ENCODE measurements at regions not wholly inside any gene's neighbourhood (a gene's known extent, or its start where the extent isn't known, plus 50 kb on each side); places are given as distances from the start of the nearest gene placed in this dataset.

DNA sequence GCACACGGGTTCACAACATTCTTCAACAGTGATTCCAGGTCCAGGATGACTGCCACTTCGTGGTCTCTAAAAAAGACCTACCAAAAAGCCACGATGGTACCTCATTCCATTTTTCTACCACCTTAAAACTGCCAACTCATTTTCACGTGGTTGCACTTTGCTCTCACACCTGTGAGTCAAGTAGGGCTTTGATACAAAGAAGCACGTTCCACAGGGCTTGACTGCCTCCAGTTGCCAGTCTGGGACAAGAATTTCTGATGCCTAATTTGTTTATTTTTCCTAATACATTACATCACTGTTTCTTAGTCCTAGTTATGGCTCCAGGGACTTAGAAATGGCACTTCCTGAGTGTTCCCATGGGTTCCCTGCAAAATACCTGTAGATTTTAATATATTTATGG lies 911.6 kb upstream of the EEF2KMT start:
- 40 to 44% methylated on average over 5 of the region's 5 CpGs for WGBS, 2 donors
- Histone ChIP-seq H3K4me3 (ENCODE audit: low read depth in 1 of 2, low read length in 2 of 2) (no peak overlapping the region), H3K27ac (ENCODE audit: low read depth in 2 of 2, low read length in 1 of 2) (no peak overlapping the region), H3K4me1 (ENCODE audit: control insufficient read depth in 2 of 2, insufficient read depth in 2 of 2, low read length in 1 of 2) (no peaks in the 10 kb centered on the region), H3K27me3 (ENCODE audit: control insufficient read depth in 1 of 2, insufficient read depth in 2 of 2, low read length in 2 of 2) (peaks cover 0 to 2% of the 10 kb centered on the region in 2 donors), H3K36me3 (ENCODE audit: control insufficient read depth in 2 of 2, insufficient read depth in 2 of 2, low read length in 1 of 2) (no peaks in the 10 kb centered on the region), H3K9me3 (ENCODE audit: control insufficient read depth in 2 of 2, insufficient read depth in 1 of 2, low read depth in 1 of 2, low read length in 1 of 2) (no peaks in the 10 kb centered on the region)

DNA sequence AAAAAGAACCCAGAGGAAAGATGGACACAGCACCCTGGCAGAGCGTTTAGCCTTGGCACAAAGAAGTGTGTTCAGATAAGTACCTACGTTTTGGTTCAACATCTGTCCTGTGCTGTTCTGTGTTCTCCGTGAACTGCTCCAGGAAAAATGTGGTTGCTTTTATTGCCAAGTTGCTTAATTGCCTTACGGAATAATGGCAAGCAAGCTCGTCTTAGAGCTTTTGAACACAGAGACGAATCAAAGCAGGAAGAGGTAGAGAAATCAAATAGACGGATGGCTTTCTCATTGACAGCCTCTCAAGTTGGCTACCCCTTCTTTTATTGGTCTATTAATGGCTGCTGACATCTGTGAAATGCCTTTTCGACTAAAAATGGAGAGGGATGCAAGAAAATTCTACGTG lies 911.1 kb upstream of the EEF2KMT start:
- no peaks in the 10 kb centered on the region for H3K36me3 ChIP-seq (ENCODE audit: control insufficient read depth in 2 of 2, insufficient read depth in 2 of 2, low read length in 1 of 2)
- H3K9me3 ChIP-seq (ENCODE audit: control insufficient read depth in 2 of 2, insufficient read depth in 1 of 2, low read depth in 1 of 2, low read length in 1 of 2) = no peaks in the 10 kb centered on the region
- H3K27ac ChIP-seq (ENCODE audit: low read depth in 2 of 2, low read length in 1 of 2) = no peak overlapping the region
- H3K4me3 ChIP-seq (ENCODE audit: low read depth in 1 of 2, low read length in 2 of 2) = no peak overlapping the region
- H3K27me3 ChIP-seq (ENCODE audit: control insufficient read depth in 1 of 2, insufficient read depth in 2 of 2, low read length in 2 of 2) = peaks cover 0 to 2% of the 10 kb centered on the region in 2 donors
- H3K4me1 ChIP-seq (ENCODE audit: control insufficient read depth in 2 of 2, insufficient read depth in 2 of 2, low read length in 1 of 2) = no peaks in the 10 kb centered on the region
- 38 to 39% methylated on average over 9 of the region's 9 CpGs for WGBS, 2 donors

DNA sequence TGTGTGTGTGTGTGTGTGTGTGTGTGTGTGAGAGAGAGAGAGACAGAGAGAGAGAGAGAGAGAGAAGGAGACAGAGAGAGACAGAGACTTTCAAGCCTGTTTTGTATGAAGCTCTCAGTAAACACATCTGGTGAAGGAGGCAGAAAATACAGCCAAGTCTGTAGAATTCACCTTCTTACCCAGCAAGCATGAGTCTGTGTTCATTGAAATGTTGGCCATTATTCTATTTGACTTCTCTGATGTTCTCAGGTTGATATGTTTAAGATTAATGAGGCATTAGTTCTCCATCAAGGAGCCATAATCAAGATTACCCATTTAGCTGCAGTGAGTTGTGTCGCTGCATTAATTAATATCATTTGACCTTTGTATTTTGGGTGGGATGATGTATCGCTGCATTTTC lies 895.8 kb upstream of the EEF2KMT start:
- Histone ChIP-seq H3K27me3 (ENCODE audit: control insufficient read depth in 1 of 2, insufficient read depth in 2 of 2, low read length in 2 of 2) (no peaks in the 10 kb centered on the region), H3K9me3 (ENCODE audit: control insufficient read depth in 2 of 2, insufficient read depth in 1 of 2, low read depth in 1 of 2, low read length in 1 of 2) (no peaks in the 10 kb centered on the region), H3K4me1 (ENCODE audit: control insufficient read depth in 2 of 2, insufficient read depth in 2 of 2, low read length in 1 of 2) (no peaks in the 10 kb centered on the region), H3K36me3 (ENCODE audit: control insufficient read depth in 2 of 2, insufficient read depth in 2 of 2, low read length in 1 of 2) (no peaks in the 10 kb centered on the region), H3K4me3 (ENCODE audit: low read depth in 1 of 2, low read length in 2 of 2) (no peak overlapping the region), H3K27ac (ENCODE audit: low read depth in 2 of 2, low read length in 1 of 2) (no peak overlapping the region)
- 86 to 95% methylated on average over 2 of the region's 2 CpGs for WGBS, 2 donors

DNA sequence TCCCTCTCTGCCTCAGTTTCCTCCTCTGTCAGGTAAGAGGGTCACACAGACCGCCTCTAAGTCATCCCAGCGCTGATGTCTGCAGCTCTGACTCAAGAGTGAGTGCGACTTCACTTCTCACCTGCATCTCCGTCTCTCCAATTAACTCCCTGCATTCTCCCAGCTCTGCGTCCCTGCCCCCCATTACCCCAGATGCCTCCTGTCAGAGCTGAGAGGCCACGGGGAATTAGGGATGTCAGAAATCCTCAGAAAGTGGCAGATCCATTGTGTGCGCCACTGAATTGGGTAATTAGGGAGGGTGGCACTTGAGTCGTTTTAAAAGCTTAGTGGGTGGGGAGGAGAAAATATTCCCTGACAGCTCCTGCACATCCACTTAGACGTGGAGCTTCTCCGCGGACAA lies 885.4 kb upstream of the EEF2KMT start:
- Histone ChIP-seq H3K4me3 (ENCODE audit: low read depth in 1 of 2, low read length in 2 of 2) (no peak overlapping the region), H3K27ac (ENCODE audit: low read depth in 2 of 2, low read length in 1 of 2) (no peak overlapping the region)
- WGBS, 2 donors = 37 to 40% methylated on average over 11 of the region's 11 CpGs

DNA sequence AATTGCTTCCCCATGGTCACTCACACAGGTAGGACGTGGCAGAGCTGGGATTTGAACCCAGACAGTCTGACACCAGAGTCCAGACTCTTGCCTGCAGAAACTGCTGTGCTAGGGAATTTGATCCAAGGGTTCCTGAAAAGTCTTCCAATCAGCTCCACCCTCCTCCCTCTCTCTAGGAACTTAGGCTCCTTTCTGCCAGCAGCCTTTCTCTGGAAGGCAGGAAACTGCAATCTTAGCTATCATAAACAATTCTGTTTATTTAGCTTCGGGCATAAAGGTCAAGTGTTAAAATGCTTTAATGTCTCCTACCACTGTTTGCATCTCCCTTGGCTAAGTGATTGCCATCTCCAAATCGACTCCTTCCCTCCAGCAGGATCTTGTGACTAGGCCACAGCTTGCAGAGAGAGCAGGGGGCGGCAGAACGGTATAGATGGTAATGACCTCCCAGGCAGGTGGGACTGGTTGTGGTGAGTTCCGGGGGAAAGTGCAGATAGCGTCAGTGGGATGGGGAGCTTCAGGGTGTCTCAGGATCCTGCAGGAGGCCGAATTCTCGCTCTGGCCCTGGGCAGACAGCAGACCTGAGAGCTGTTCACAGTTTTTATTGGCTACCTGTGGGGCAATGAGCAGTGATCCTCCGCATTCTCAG lies 882.4 kb upstream of the EEF2KMT start:
- H3K36me3 ChIP-seq (ENCODE audit: control insufficient read depth in 2 of 2, insufficient read depth in 2 of 2, low read length in 1 of 2) = no peaks in the 10 kb centered on the region
- no peaks in the 10 kb centered on the region for H3K27me3 ChIP-seq (ENCODE audit: control insufficient read depth in 1 of 2, insufficient read depth in 2 of 2, low read length in 2 of 2)
- H3K9me3 ChIP-seq (ENCODE audit: control insufficient read depth in 2 of 2, insufficient read depth in 1 of 2, low read depth in 1 of 2, low read length in 1 of 2) = no peaks in the 10 kb centered on the region
- no peak overlapping the region for H3K27ac ChIP-seq (ENCODE audit: low read depth in 2 of 2, low read length in 1 of 2)
- H3K4me3 ChIP-seq (ENCODE audit: low read depth in 1 of 2, low read length in 2 of 2) = no peak overlapping the region
- no peaks in the 10 kb centered on the region for H3K4me1 ChIP-seq (ENCODE audit: control insufficient read depth in 2 of 2, insufficient read depth in 2 of 2, low read length in 1 of 2)
- 28 to 35% methylated on average over 10 of the region's 10 CpGs for WGBS, 2 donors

More for the DNA sequence above, 885.4 kb upstream of the EEF2KMT start:
- Histone ChIP-seq H3K27me3 (ENCODE audit: control insufficient read depth in 1 of 2, insufficient read depth in 2 of 2, low read length in 2 of 2) (no peaks in the 10 kb centered on the region), H3K9me3 (ENCODE audit: control insufficient read depth in 2 of 2, insufficient read depth in 1 of 2, low read depth in 1 of 2, low read length in 1 of 2) (no peaks in the 10 kb centered on the region), H3K4me1 (ENCODE audit: control insufficient read depth in 2 of 2, insufficient read depth in 2 of 2, low read length in 1 of 2) (no peaks in the 10 kb centered on the region), H3K36me3 (ENCODE audit: control insufficient read depth in 2 of 2, insufficient read depth in 2 of 2, low read length in 1 of 2) (no peaks in the 10 kb centered on the region)

DNA sequence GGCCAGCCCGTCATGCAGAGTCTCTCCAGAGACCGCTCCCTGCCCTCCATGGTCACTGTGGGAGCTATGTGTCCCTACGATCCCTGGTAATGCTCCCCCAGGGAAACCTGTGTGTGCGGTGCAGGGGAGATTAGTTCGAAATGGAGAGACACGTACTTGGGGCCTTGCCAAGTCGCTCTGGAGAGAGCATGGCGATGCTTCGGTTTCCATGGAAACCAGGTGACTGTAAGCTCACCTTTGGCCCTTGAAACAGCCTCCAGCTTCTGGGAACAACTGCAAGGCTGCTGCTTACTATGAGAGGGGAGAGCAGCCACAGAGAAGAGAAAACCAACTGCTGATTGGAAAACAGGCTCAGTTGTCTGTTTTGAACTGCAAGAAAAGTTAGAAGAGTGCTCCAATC lies 879.7 kb upstream of the EEF2KMT start:
- Histone ChIP-seq H3K27ac (ENCODE audit: low read depth in 2 of 2, low read length in 1 of 2) (no peak overlapping the region), H3K9me3 (ENCODE audit: control insufficient read depth in 2 of 2, insufficient read depth in 1 of 2, low read depth in 1 of 2, low read length in 1 of 2) (no peaks in the 10 kb centered on the region), H3K27me3 (ENCODE audit: control insufficient read depth in 1 of 2, insufficient read depth in 2 of 2, low read length in 2 of 2) (no peaks in the 10 kb centered on the region), H3K36me3 (ENCODE audit: control insufficient read depth in 2 of 2, insufficient read depth in 2 of 2, low read length in 1 of 2) (no peaks in the 10 kb centered on the region), H3K4me1 (ENCODE audit: control insufficient read depth in 2 of 2, insufficient read depth in 2 of 2, low read length in 1 of 2) (no peaks in the 10 kb centered on the region), H3K4me3 (ENCODE audit: low read depth in 1 of 2, low read length in 2 of 2) (no peak overlapping the region)
- 49 to 57% methylated on average over 9 of the region's 9 CpGs for WGBS, 2 donors

DNA sequence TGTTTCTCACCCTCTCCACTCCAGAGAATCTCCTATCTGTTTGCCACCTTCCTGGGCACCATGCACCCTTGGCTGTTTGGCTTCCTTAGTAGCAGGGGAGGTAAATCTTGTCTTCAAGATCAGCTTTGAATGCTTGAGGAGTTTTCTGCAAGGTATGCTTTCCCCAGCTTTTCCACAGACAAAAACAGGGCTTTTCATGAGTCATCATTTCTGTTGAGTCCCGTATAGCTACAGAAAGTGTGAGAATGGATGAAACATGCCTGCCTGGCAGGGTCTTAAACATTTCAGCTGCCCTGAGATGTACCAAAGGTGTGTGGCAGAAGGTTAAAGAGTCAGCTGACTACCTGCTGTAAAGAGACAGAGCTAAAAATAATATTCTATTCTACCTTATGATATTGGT lies 875.2 kb upstream of the EEF2KMT start:
- Histone ChIP-seq H3K27ac (ENCODE audit: low read depth in 2 of 2, low read length in 1 of 2) (no peak overlapping the region), H3K9me3 (ENCODE audit: control insufficient read depth in 2 of 2, insufficient read depth in 1 of 2, low read depth in 1 of 2, low read length in 1 of 2) (no peaks in the 10 kb centered on the region), H3K4me1 (ENCODE audit: control insufficient read depth in 2 of 2, insufficient read depth in 2 of 2, low read length in 1 of 2) (no peaks in the 10 kb centered on the region), H3K4me3 (ENCODE audit: low read depth in 1 of 2, low read length in 2 of 2) (no peak overlapping the region), H3K36me3 (ENCODE audit: control insufficient read depth in 2 of 2, insufficient read depth in 2 of 2, low read length in 1 of 2) (no peaks in the 10 kb centered on the region), H3K27me3 (ENCODE audit: control insufficient read depth in 1 of 2, insufficient read depth in 2 of 2, low read length in 2 of 2) (no peaks in the 10 kb centered on the region)
- WGBS, 2 donors = 43 to 54% methylated on average over 1 of the region's 1 CpG

DNA sequence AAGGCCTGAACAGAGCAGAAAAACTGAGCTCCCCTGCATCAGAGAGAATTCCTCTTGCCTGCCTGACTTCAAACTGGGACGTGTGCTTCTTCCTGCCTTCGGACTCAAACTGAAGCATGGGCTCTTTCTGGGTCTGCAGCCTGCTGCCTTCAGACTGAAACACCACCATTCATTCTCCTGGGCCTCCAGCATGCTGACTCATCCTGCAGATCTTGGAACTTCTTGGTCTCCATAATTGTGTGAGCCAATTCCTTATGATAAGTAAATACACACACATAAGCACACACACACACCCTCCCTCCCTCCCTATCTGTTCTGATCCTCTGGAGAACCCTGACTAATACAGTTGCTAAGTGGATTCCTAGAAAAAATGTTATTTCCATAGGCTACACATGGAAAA lies 874.3 kb upstream of the EEF2KMT start:
- Histone ChIP-seq H3K4me3 (ENCODE audit: low read depth in 1 of 2, low read length in 2 of 2) (no peak overlapping the region), H3K4me1 (ENCODE audit: control insufficient read depth in 2 of 2, insufficient read depth in 2 of 2, low read length in 1 of 2) (no peaks in the 10 kb centered on the region), H3K36me3 (ENCODE audit: control insufficient read depth in 2 of 2, insufficient read depth in 2 of 2, low read length in 1 of 2) (no peaks in the 10 kb centered on the region), H3K27me3 (ENCODE audit: control insufficient read depth in 1 of 2, insufficient read depth in 2 of 2, low read length in 2 of 2) (no peaks in the 10 kb centered on the region), H3K27ac (ENCODE audit: low read depth in 2 of 2, low read length in 1 of 2) (no peak overlapping the region), H3K9me3 (ENCODE audit: control insufficient read depth in 2 of 2, insufficient read depth in 1 of 2, low read depth in 1 of 2, low read length in 1 of 2) (no peaks in the 10 kb centered on the region)
- 76 to 86% methylated on average over 2 of the region's 2 CpGs for whole genome bisulfite sequencing, 2 donors

DNA sequence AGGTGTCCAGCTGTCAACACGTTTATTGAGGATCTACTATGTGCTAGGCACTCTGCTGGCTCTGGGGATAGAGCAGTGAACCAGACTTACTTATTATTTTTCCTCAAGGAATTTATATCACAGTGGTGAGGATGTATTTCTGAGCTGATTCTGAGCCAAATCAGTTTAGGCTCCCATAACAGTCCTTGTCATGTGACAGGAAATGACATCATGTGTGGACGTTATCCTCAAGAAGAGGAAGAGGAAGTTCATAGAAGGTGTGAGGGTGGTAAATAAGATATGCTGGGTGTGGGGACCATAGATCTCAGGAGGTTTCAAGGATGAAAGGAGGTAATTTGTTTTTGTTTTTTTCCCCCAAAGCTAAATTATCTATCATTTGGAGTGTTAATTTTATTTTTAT lies 873.5 kb upstream of the EEF2KMT start:
- no peaks in the 10 kb centered on the region for H3K36me3 ChIP-seq (ENCODE audit: control insufficient read depth in 2 of 2, insufficient read depth in 2 of 2, low read length in 1 of 2)
- no peak overlapping the region for H3K4me3 ChIP-seq (ENCODE audit: low read depth in 1 of 2, low read length in 2 of 2)
- H3K9me3 ChIP-seq (ENCODE audit: control insufficient read depth in 2 of 2, insufficient read depth in 1 of 2, low read depth in 1 of 2, low read length in 1 of 2) = peaks cover 0 to 2% of the 10 kb centered on the region in 2 donors
- no peaks in the 10 kb centered on the region for H3K27me3 ChIP-seq (ENCODE audit: control insufficient read depth in 1 of 2, insufficient read depth in 2 of 2, low read length in 2 of 2)
- no peaks in the 10 kb centered on the region for H3K4me1 ChIP-seq (ENCODE audit: control insufficient read depth in 2 of 2, insufficient read depth in 2 of 2, low read length in 1 of 2)
- H3K27ac ChIP-seq (ENCODE audit: low read depth in 2 of 2, low read length in 1 of 2) = no peak overlapping the region
- WGBS, 2 donors = 56% methylated on average over 2 of the region's 2 CpGs

DNA sequence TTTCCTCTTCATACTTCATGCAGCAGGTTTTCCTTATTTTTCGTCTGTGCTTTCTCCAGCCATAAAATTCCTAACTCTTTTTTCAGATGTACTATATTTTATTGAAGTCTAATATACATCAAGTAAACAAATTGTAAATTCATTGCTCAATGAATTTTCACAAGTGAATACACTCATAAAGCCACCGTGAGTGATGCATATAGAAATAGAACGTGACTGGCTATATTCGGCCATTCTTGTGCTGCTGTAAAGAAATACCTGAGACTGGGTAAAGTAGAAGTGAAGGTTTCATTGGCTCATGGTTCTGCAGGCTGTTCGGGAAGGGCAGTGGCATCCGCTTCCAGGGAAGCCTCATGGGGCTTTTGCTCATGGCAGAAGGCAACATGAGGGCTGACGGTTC lies 868.4 kb upstream of the EEF2KMT start:
- WGBS, 2 donors = 78% methylated on average over 7 of the region's 7 CpGs
- no peaks in the 10 kb centered on the region for H3K27me3 ChIP-seq (ENCODE audit: control insufficient read depth in 1 of 2, insufficient read depth in 2 of 2, low read length in 2 of 2)
- no peaks in the 10 kb centered on the region for H3K4me1 ChIP-seq (ENCODE audit: control insufficient read depth in 2 of 2, insufficient read depth in 2 of 2, low read length in 1 of 2)
- peaks cover 0 to 5% of the 10 kb centered on the region in 2 donors for H3K9me3 ChIP-seq (ENCODE audit: control insufficient read depth in 2 of 2, insufficient read depth in 1 of 2, low read depth in 1 of 2, low read length in 1 of 2)
- no peak overlapping the region for H3K27ac ChIP-seq (ENCODE audit: low read depth in 2 of 2, low read length in 1 of 2)
- no peaks in the 10 kb centered on the region for H3K36me3 ChIP-seq (ENCODE audit: control insufficient read depth in 2 of 2, insufficient read depth in 2 of 2, low read length in 1 of 2)
- H3K4me3 ChIP-seq (ENCODE audit: low read depth in 1 of 2, low read length in 2 of 2) = no peak overlapping the region

Measured in esophagus (tissue), 2 donors.